Osteoblast (primary cell): ENCODE measurements at regions not wholly inside any gene's neighbourhood (a gene's known extent, or its start where the extent isn't known, plus 50 kb on each side); places are given as distances from the start of the nearest gene placed in this dataset.

Source experiments
- DNase-seq: peaks from one replicate; pipeline ENCODE4 v3.0.0; 2011; ENCODE audit warnings: low spot score, mixed read lengths; ENCODE audit not compliant: insufficient read length; ENCODE audit errors: missing footprints
- H2AFZ ChIP-seq: 2 replicates; pipeline ENCODE4 v1.6.0; 2011; ENCODE audit warnings: mild to moderate bottlenecking, low read length
- H3K27ac ChIP-seq: 2 replicates; pipeline ENCODE4 v1.5.1; 2011; ENCODE audit warnings: mild to moderate bottlenecking, low read depth, low read length, moderate library complexity
- H3K27me3 ChIP-seq: 2 replicates; pipeline ENCODE4 v1.6.0; 2012; ENCODE audit warnings: mild to moderate bottlenecking, control low read depth, inconsistent platforms, low read length, moderate library complexity; ENCODE audit not compliant: insufficient read depth
- H3K36me3 ChIP-seq: 2 replicates; pipeline ENCODE4 v1.5.1; 2011; ENCODE audit warnings: mild to moderate bottlenecking, low read length, control low read depth, moderate library complexity; ENCODE audit not compliant: insufficient read depth
- H3K4me1 ChIP-seq: 2 replicates; pipeline ENCODE4 v1.5.1; 2011; ENCODE audit warnings: mild to moderate bottlenecking, low read length, control low read depth, moderate library complexity; ENCODE audit not compliant: insufficient read depth
- H3K4me2 ChIP-seq: 2 replicates; pipeline ENCODE4 v1.6.0; 2011; ENCODE audit warnings: mild to moderate bottlenecking, low read length; ENCODE audit not compliant: insufficient read depth
- H3K4me3 ChIP-seq: fragments of 200-600 bp; sonication (generic); 3 replicates; pipeline ENCODE4 v1.5.1; 2012; ENCODE audit warnings: mild to moderate bottlenecking, low read length, inconsistent platforms; ENCODE audit not compliant: insufficient read depth
- H3K79me2 ChIP-seq: 2 replicates; pipeline ENCODE4 v1.6.0; 2012; ENCODE audit warnings: mild to moderate bottlenecking, low read length, control low read depth, inconsistent platforms; ENCODE audit not compliant: insufficient read depth
- H3K9me3 ChIP-seq: 2 replicates; pipeline ENCODE4 v1.5.1; 2011; ENCODE audit warnings: low read depth, low read length, control low read depth
- H4K20me1 ChIP-seq: 2 replicates; pipeline ENCODE4 v1.6.0; 2012; ENCODE audit warnings: mild to moderate bottlenecking, low read length, control low read depth; ENCODE audit not compliant: insufficient read depth
- CTCF ChIP-seq: IDR thresholded peaks from 2 replicates; pipeline ENCODE4 v1.5.1; 2011; ENCODE audit warnings: mild to moderate bottlenecking, low read depth, low read length, moderate library complexity; ENCODE audit errors: extremely low read depth

- H3K4me3 ChIP-seq: no peak overlapping the region
- H3K4me1 ChIP-seq: no peaks in the 10 kb centered on the region
- no peak for TF ChIP-seq CTCF
- H2AFZ ChIP-seq: no peak overlapping the region
- peaks cover 5% of the 10 kb centered on the region for H3K27me3 ChIP-seq
- no peaks in the 10 kb centered on the region for H4K20me1 ChIP-seq
- H3K36me3 ChIP-seq: no peaks in the 10 kb centered on the region
- no peaks in the 10 kb centered on the region for H3K9me3 ChIP-seq
- no peak for DNase-seq
- no peaks in the 10 kb centered on the region for H3K79me2 ChIP-seq
- no peak overlapping the region for H3K27ac ChIP-seq
- no peak overlapping the region for H3K4me2 ChIP-seq
Measured at GRCh38 chr7:91644256-91644655, 236.2 kb downstream of the MTERF1 start.

GRCh38 chr7:91645542-91645941 lies 235.0 kb downstream of the MTERF1 start:
- peaks cover 5% of the 10 kb centered on the region for H3K27me3 ChIP-seq
- H3K4me1 ChIP-seq: no peaks in the 10 kb centered on the region
- no peaks in the 10 kb centered on the region for H3K36me3 ChIP-seq
- H4K20me1 ChIP-seq: no peaks in the 10 kb centered on the region
- no peak for DNase-seq
- no peaks in the 10 kb centered on the region for H3K79me2 ChIP-seq
- H3K4me3 ChIP-seq: no peak overlapping the region
- TF ChIP-seq CTCF: no peak
- no peaks in the 10 kb centered on the region for H3K9me3 ChIP-seq
- H3K4me2 ChIP-seq: no peak overlapping the region
- H2AFZ ChIP-seq: no peak overlapping the region
- no peak overlapping the region for H3K27ac ChIP-seq

GRCh38 chr7:91651986-91652385 lies 228.5 kb downstream of the MTERF1 start:
- Histone ChIP-seq H3K36me3 (no peaks in the 10 kb centered on the region), H2AFZ (no peak overlapping the region), H3K4me3 (no peak overlapping the region), H4K20me1 (no peaks in the 10 kb centered on the region), H3K27me3 (no peaks in the 10 kb centered on the region), H3K4me2 (no peak overlapping the region), H3K79me2 (no peaks in the 10 kb centered on the region), H3K4me1 (peaks cover 11% of the 10 kb centered on the region), H3K9me3 (no peaks in the 10 kb centered on the region), H3K27ac (no peak overlapping the region)
- no peak for TF ChIP-seq CTCF
- DNase-seq: no peak

GRCh38 chr7:91653286-91653685 lies 227.2 kb downstream of the MTERF1 start:
- no peak for TF ChIP-seq CTCF
- Histone ChIP-seq H2AFZ (no peak overlapping the region), H3K36me3 (no peaks in the 10 kb centered on the region), H3K27me3 (no peaks in the 10 kb centered on the region), H3K4me1 (peaks cover 24% of the 10 kb centered on the region), H3K9me3 (no peaks in the 10 kb centered on the region), H4K20me1 (no peaks in the 10 kb centered on the region), H3K27ac (no peak overlapping the region), H3K4me2 (no peak overlapping the region), H3K4me3 (no peak overlapping the region), H3K79me2 (no peaks in the 10 kb centered on the region)
- no peak for DNase-seq
